Uterus (tissue), 2 donors: ENCODE measurements at regions not wholly inside any gene's neighbourhood (a gene's known extent, or its start where the extent isn't known, plus 50 kb on each side); places are given as distances from the start of the nearest gene placed in this dataset.

Source experiments
- CTCF ChIP-seq, 4 experiments: fragments of 200-600 bp in 2 of 4; fragments of 450-650 bp in 2 of 4; sonication (generic) in 2 of 4; IDR thresholded peaks; one replicate each; pipeline ENCODE4 v1.5.1; 2016 to 2019; ENCODE audit warnings: antibody characterized with exemption in 4 of 4, mild to moderate bottlenecking in 2 of 4, moderate library complexity in 1 of 4
- POLR2A ChIP-seq, 2 donors: fragments of 450-650 bp; IDR thresholded peaks; one replicate each; pipeline ENCODE4 v1.6.1; 2016; ENCODE audit warnings: antibody characterized with exemption in 2 of 2, mild to moderate bottlenecking in 1 of 2, moderate library complexity in 1 of 2

- no peak for TF ChIP-seq CTCF (IDR thresholded peaks at IDR 0.05)
- no peak for TF ChIP-seq POLR2A (IDR thresholded peaks at IDR 0.05)
Measured at GRCh38 chrX:137118536-137118935, 84.7 kb upstream of the GPR101 start.
